C4-2B (cell line): ENCODE measurements at regions not wholly inside any gene's neighbourhood (a gene's known extent, or its start where the extent isn't known, plus 50 kb on each side); places are given as distances from the start of the nearest gene placed in this dataset.

Experiments
- ZFX ChIP-seq: fragments of 450-650 bp; IDR thresholded peaks from 2 replicates; pipeline ENCODE4 v1.6.1; 2017
- TF ChIP-seq, protein P1 (sequence below): fragments of 450-650 bp; conservative IDR thresholded peaks from 2 replicates; pipeline ENCODE4 v1.5.1; 2017; ENCODE audit warnings: mild to moderate bottlenecking

DNA sequence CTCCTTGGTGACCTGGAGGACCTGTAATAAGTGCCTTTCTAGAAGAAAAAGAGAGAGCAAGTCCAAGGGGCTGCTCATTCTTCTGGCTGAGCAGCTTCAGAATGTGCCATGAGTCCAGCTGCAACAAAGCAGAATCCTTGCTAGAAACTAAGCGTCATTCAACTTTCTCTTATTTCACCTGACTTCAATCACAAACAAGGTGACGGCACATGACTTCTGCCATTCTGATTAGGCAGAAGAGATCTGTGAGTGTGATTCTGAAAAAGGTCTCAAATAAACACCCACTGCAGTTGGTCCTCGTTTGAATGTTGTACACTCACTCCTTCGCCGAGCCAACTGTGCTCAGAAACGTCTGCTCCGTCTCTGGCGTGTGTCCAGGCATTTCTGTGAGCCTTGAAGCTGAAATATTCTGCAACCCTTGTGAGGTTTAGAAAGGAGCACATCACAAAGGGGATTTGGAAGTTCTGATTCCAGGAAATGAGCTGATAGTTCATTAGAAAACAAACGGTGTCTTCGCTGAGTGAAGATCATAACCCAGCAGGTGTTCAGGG, 623.8 kb upstream of the KIRREL3 start:
- TF ChIP-seq, protein P1, sequence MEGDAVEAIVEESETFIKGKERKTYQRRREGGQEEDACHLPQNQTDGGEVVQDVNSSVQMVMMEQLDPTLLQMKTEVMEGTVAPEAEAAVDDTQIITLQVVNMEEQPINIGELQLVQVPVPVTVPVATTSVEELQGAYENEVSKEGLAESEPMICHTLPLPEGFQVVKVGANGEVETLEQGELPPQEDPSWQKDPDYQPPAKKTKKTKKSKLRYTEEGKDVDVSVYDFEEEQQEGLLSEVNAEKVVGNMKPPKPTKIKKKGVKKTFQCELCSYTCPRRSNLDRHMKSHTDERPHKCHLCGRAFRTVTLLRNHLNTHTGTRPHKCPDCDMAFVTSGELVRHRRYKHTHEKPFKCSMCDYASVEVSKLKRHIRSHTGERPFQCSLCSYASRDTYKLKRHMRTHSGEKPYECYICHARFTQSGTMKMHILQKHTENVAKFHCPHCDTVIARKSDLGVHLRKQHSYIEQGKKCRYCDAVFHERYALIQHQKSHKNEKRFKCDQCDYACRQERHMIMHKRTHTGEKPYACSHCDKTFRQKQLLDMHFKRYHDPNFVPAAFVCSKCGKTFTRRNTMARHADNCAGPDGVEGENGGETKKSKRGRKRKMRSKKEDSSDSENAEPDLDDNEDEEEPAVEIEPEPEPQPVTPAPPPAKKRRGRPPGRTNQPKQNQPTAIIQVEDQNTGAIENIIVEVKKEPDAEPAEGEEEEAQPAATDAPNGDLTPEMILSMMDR: no peak
- no peak for TF ChIP-seq ZFX
